ENCODE measurements at regions not wholly inside any gene's neighbourhood (a gene's known extent, or its start where the extent isn't known, plus 50 kb on each side); places are given as distances from the start of the nearest gene placed in this dataset.

- peak; percentile 1 for DNase-seq (ENCODE audit: low read depth)
- TF ChIP-seq CTCF (conservative IDR thresholded peaks at IDR 0.05; ENCODE audit: low read length) = no peak
- no peak overlapping the region for H3K4me3 ChIP-seq (ENCODE audit: low read length)
Observed at GRCh38 chr17:13204607-13205237, 186.9 kb upstream of the ELAC2 start.

GRCh38 chr17:13202835-13203234 is 185.0 kb upstream of the ELAC2 start:
- no peak for DNase-seq (ENCODE audit: low read depth)
- TF ChIP-seq CTCF (conservative IDR thresholded peaks at IDR 0.05; ENCODE audit: low read length) = no peak
- no peak overlapping the region for H3K4me3 ChIP-seq (ENCODE audit: low read length)

GRCh38 chr17:13200671-13201070 is 182.8 kb upstream of the ELAC2 start:
- DNase-seq (ENCODE audit: low read depth) = no peak
- H3K4me3 ChIP-seq (ENCODE audit: low read length) = no peak overlapping the region
- TF ChIP-seq CTCF (conservative IDR thresholded peaks at IDR 0.05; ENCODE audit: low read length) = no peak

- no peak for TF ChIP-seq CTCF (conservative IDR thresholded peaks at IDR 0.05; ENCODE audit: low read length)
- H3K4me3 ChIP-seq (ENCODE audit: low read length) = no peak overlapping the region
- DNase-seq (ENCODE audit: low read depth) = no peak
Observed at GRCh38 chr17:13199425-13199824, 181.6 kb upstream of the ELAC2 start.

GRCh38 chr17:13197586-13197985 is 179.8 kb upstream of the ELAC2 start:
- no peak for DNase-seq (ENCODE audit: low read depth)
- H3K4me3 ChIP-seq (ENCODE audit: low read length) = no peak overlapping the region
- no peak for TF ChIP-seq CTCF (conservative IDR thresholded peaks at IDR 0.05; ENCODE audit: low read length)

GRCh38 chr17:13194887-13195286 is 177.1 kb upstream of the ELAC2 start:
- no peak for DNase-seq (ENCODE audit: low read depth)
- no peak overlapping the region for H3K4me3 ChIP-seq (ENCODE audit: low read length)
- TF ChIP-seq CTCF (conservative IDR thresholded peaks at IDR 0.05; ENCODE audit: low read length) = no peak

- no peak for DNase-seq (ENCODE audit: low read depth)
- H3K4me3 ChIP-seq (ENCODE audit: low read length) = no peak overlapping the region
- no peak for TF ChIP-seq CTCF (conservative IDR thresholded peaks at IDR 0.05; ENCODE audit: low read length)
Observed at GRCh38 chr17:13182854-13183253, 165.0 kb upstream of the ELAC2 start.
